ENCODE measurements at regions not wholly inside any gene's neighbourhood (a gene's known extent, or its start where the extent isn't known, plus 50 kb on each side); places are given as distances from the start of the nearest gene placed in this dataset.

- TF ChIP-seq CTCF (conservative IDR thresholded peaks at IDR 0.05; ENCODE audit: low read depth, low read length) (no peak), EZH2 (IDR thresholded peaks at IDR 0.05; ENCODE audit: low read length, unreplicated experiment) (no peak), EZH2phosphoT487 (IDR thresholded peaks at IDR 0.05; ENCODE audit: borderline replicate concordance, low read length) (no peak)
These were observed 78.7 kb upstream of the KCNMB2 start for GRCh38 chr3:178457511-178457910.

Data from PC-3 (cell line).